GM18508 (cell line): ENCODE measurements at regions not wholly inside any gene's neighbourhood (a gene's known extent, or its start where the extent isn't known, plus 50 kb on each side); places are given as distances from the start of the nearest gene placed in this dataset.
"Not testable (repeated sequence)": the region's sequence is repeated elsewhere in the genome, so short reads cannot be mapped to it uniquely, and the experiment has no call there.

Experiments used
- ATAC-seq: cut with Tn5 transposase; IDR thresholded peaks from one replicate; pipeline ENCODE4 v1.9.1; 2021; ENCODE audit warnings: moderate number of reproducible peaks; ENCODE audit not compliant: insufficient read depth, unreplicated experiment

- no peak for ATAC-seq
Measured at GRCh38 chr7:49099587-49100326, 175.4 kb downstream of the CDC14C start.

GRCh38 chr7:49100908-49101740 lies 176.8 kb downstream of the CDC14C start:
- ATAC-seq: not testable (repeated sequence)

- ATAC-seq: no peak
Measured at GRCh38 chr7:49102411-49102810, 178.1 kb downstream of the CDC14C start.

- ATAC-seq: no peak
Measured at GRCh38 chr7:49111706-49112105, 187.4 kb downstream of the CDC14C start.

GRCh38 chr7:49112222-49112621 lies 187.9 kb downstream of the CDC14C start:
- no peak for ATAC-seq

GRCh38 chr7:49112647-49113046 lies 188.3 kb downstream of the CDC14C start:
- no peak for ATAC-seq

GRCh38 chr7:49119706-49120105 lies 195.4 kb downstream of the CDC14C start:
- ATAC-seq: no peak

GRCh38 chr7:49125246-49125645 lies 200.9 kb downstream of the CDC14C start:
- no peak for ATAC-seq

- ATAC-seq: no peak
Measured at GRCh38 chr7:49127359-49127913, 203.1 kb downstream of the CDC14C start.

- no peak for ATAC-seq
Measured at GRCh38 chr7:49137978-49138377, 213.6 kb downstream of the CDC14C start.

- no peak for ATAC-seq
Measured at GRCh38 chr7:49150486-49150885, 226.1 kb downstream of the CDC14C start.

- no peak for ATAC-seq
Measured at GRCh38 chr7:49151146-49151545, 226.8 kb downstream of the CDC14C start.

- no peak for ATAC-seq
Measured at GRCh38 chr7:49158321-49158720, 234.0 kb downstream of the CDC14C start.

- ATAC-seq: no peak
Measured at GRCh38 chr7:49159536-49159935, 235.2 kb downstream of the CDC14C start.

GRCh38 chr7:49166441-49166840 lies 242.1 kb downstream of the CDC14C start:
- ATAC-seq: no peak

GRCh38 chr7:49172639-49173038 lies 248.3 kb downstream of the CDC14C start:
- ATAC-seq: no peak

GRCh38 chr7:49174396-49174795 lies 250.0 kb downstream of the CDC14C start:
- ATAC-seq: no peak

GRCh38 chr7:49187543-49188268 lies 263.4 kb downstream of the CDC14C start:
- no peak for ATAC-seq

- no peak for ATAC-seq
Measured at GRCh38 chr7:49228426-49229098, 304.2 kb downstream of the CDC14C start.

- ATAC-seq: no peak
Measured at GRCh38 chr7:49229246-49229645, 304.9 kb downstream of the CDC14C start.
